GM21423 (cell line): ENCODE measurements at regions not wholly inside any gene's neighbourhood (a gene's known extent, or its start where the extent isn't known, plus 50 kb on each side); places are given as distances from the start of the nearest gene placed in this dataset.
"Not testable (repeated sequence)": the region's sequence is repeated elsewhere in the genome, so short reads cannot be mapped to it uniquely, and the experiment has no call there.

ENCODE experiments used
- ATAC-seq: cut with Tn5 transposase; IDR thresholded peaks from one replicate; pipeline ENCODE4 v1.9.1; 2021; ENCODE audit warnings: mild to moderate bottlenecking, moderate library complexity; ENCODE audit not compliant: unreplicated experiment

- not testable (repeated sequence) for ATAC-seq
These were observed 1129.3 kb downstream of the ZPLD1 start for GRCh38 chr3:103564116-103564515.

- no peak for ATAC-seq
These were observed 1151.0 kb downstream of the ZPLD1 start for GRCh38 chr3:103585809-103586208.

GRCh38 chr3:103589770-103590169 lies 1155.0 kb downstream of the ZPLD1 start:
- no peak for ATAC-seq

GRCh38 chr3:103600844-103601243 lies 1166.0 kb downstream of the ZPLD1 start:
- ATAC-seq: no peak

GRCh38 chr3:103601666-103602065 lies 1166.9 kb downstream of the ZPLD1 start:
- ATAC-seq: no peak

GRCh38 chr3:103609472-103609871 lies 1174.7 kb downstream of the ZPLD1 start:
- no peak for ATAC-seq

GRCh38 chr3:103613397-103614156 lies 1178.8 kb downstream of the ZPLD1 start:
- no peak for ATAC-seq

GRCh38 chr3:103614719-103615118 lies 1179.9 kb downstream of the ZPLD1 start:
- no peak for ATAC-seq

GRCh38 chr3:103617961-103618360 lies 1183.1 kb downstream of the ZPLD1 start:
- ATAC-seq: no peak

- no peak for ATAC-seq
These were observed 1189.5 kb downstream of the ZPLD1 start for GRCh38 chr3:103624271-103624670.

- no peak for ATAC-seq
These were observed 1194.6 kb downstream of the ZPLD1 start for GRCh38 chr3:103629391-103629790.

- ATAC-seq: no peak
These were observed 1209.6 kb downstream of the ZPLD1 start for GRCh38 chr3:103644450-103644849.

GRCh38 chr3:103653996-103654395 lies 1219.2 kb downstream of the ZPLD1 start:
- no peak for ATAC-seq

GRCh38 chr3:103657756-103658155 lies 1222.9 kb downstream of the ZPLD1 start:
- ATAC-seq: no peak

GRCh38 chr3:103660810-103661209 lies 1226.0 kb downstream of the ZPLD1 start:
- no peak for ATAC-seq

- no peak for ATAC-seq
These were observed 1227.8 kb downstream of the ZPLD1 start for GRCh38 chr3:103662591-103662990.

GRCh38 chr3:103672346-103672745 lies 1237.5 kb downstream of the ZPLD1 start:
- ATAC-seq: no peak

- ATAC-seq: no peak
These were observed 1250.1 kb downstream of the ZPLD1 start for GRCh38 chr3:103684904-103685303.

- no peak for ATAC-seq
These were observed 1251.1 kb downstream of the ZPLD1 start for GRCh38 chr3:103685939-103686338.

- no peak for ATAC-seq
These were observed 1255.7 kb downstream of the ZPLD1 start for GRCh38 chr3:103690536-103690935.

GRCh38 chr3:103693831-103694230 lies 1259.0 kb downstream of the ZPLD1 start:
- no peak for ATAC-seq

GRCh38 chr3:103698646-103699045 lies 1263.8 kb downstream of the ZPLD1 start:
- no peak for ATAC-seq

GRCh38 chr3:103699228-103699627 lies 1264.4 kb downstream of the ZPLD1 start:
- no peak for ATAC-seq
